ELF-1 (cell line): ENCODE measurements at regions not wholly inside any gene's neighbourhood (a gene's known extent, or its start where the extent isn't known, plus 50 kb on each side); places are given as distances from the start of the nearest gene placed in this dataset.
"Not testable (repeated sequence)": the region's sequence is repeated elsewhere in the genome, so short reads cannot be mapped to it uniquely, and the experiment has no call there.

Experiments
- DNase-seq: peaks from one replicate; pipeline ENCODE4 v3.0.0-alpha.2; 2016; ENCODE audit warnings: low read depth, low spot score

DNA sequence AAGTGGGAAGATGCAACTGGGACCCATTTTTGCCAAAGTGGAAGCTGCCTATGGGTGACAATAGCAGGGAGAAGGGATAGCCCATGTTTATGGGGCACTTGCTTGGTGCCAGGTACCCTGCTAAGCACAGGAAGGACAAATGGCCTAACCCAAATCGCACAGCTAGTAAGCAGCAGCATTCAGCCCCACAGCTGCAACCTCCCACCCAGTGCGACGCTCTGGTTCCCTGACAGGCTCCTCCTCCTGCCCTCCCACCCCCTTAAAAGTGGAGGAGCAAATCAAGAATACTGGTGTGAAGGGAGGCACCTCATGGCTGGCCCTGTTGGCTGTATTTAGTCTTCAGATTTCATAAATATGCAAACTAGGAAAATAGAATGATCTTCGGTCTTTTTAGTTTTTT, 76.2 kb downstream of the RIN2 start:
- no peak for DNase-seq

DNA sequence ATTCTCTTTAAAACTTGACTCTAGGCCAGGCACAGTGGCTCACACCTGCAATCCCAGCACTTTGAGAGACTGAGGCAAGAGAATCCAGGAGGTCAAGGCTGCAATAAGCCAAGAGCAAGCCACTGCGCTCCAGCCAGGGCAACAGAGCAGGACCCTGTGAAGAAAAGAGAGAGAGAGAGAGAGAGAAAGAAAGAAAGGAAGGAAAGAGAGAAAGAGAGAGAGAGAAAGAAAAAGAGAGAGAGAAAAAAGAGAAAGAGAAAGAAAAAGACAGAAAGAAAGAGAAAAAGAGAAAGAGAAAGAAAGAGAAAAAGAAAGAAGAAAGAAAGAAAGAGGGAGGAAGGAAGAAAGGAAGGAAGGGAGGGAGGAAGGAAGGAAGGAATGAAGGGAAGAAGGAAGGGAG, 76.7 kb downstream of the RIN2 start:
- no peak for DNase-seq

DNA sequence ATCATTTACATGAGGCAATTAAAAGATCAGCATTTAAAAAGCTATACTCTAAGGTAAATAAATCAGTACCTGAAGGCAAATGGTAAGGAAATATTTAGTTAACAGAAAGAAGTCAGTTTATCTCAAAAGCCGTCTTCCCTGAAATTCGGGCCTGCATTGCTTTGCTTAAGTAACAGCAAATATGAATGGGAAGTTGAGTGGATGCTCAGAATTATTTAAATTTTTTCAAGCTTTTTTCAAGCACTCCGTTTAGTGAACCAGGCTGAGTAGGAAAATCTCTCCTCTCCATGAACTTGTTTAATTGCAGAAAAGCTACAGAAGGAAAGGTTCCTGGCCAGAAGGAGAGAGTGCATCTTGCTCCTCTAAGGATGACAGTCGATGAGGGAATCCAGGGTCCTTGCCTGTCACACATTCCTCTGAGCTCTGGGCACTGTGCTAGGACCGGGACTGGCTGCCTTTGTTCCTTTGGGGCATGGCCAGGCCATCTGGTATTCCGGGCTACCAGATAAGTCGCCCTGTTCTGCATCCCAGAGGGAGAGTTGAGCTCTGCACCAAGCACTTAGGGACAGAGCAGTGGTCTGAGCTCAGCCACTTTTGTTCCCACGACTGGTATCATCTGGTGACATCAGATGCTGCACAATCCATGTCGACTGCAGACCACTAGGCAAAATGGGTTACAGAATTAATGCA, 77.6 kb downstream of the RIN2 start:
- DNase-seq: peak; percentile 78

DNA sequence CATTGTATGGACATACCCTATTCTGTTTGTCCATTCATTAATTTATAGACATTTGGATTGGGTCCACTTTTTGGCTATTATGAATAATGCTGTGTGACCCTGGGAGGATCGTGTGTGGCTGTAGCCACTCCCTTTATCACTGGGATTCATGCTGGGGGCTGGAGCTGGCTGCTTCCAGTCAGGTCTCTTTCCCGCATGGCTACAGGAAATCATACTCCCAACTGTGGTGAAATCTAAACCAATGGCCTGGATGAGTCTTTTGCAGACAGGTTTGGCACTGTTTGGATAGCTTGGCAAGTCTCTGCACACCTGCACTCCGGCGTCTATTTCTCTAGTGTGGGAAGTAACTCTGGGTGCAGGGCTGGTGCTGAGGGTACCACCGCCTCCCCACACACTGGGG, 80.4 kb downstream of the RIN2 start:
- DNase-seq: no peak

DNA sequence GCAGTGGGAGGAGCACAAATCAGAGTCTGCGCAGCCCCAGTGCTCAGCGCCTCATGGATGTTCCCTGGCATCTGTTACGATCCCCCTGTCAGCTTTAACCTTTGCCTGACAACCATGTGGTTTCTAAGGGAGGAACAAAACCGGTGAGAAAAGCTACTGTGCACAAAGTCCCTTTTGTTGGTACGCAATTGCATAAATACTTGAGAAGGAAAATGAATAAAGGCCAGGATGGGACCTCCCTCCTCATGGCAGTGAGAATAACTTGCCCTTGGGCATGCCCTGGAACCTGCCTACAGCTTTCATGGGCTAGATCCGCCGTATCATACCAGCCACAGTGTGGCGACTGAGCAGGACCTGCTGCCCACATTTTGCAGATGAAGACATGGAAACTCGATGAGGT, 81.0 kb downstream of the RIN2 start:
- no peak for DNase-seq

DNA sequence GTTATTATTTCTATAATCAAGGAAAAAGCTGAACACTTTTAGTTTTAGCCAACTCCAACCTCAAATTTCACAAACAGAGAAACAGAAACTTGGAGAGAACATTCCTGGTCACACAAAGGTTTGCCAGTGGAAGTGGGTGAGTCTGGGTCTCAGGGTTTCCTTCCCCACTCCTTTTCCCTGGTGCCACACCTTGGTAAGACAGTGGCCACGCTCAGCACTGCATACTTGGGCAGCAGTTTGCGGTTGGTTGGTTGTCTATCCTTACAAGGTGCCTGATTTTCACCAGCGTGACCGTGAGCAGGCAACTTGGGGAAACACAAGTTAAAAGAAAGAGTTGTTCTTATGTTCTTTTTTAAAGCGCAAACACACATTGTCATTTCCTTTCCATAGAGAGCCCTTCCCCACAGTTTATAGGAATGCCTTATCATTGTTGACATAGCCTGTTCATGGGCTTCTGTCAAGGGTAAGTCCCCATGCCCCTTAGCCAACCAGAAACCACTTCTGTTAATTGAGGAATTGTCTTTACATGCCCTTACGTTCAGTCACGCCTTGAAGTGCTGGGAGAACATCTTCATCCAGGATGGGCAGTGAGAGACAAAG, 82.2 kb downstream of the RIN2 start:
- no peak for DNase-seq

DNA sequence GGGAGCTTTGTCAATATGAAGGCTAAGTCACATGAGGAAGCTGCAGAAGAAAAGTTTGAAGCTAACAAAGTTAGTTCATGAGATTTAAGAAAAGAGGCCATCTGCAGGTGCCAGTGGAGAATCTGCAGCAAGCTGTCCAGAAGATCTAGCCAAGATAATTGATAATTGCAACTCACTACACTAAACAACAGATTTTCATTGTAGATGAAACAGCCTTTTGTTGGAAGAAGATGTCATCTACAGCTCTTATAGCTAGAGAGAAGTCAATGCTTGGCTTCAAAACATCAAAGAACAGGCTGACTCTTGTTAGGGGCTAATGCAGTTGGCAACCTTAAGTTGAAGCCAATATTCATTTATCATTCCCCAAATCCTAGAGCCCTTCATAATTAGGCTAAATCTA, 83.7 kb downstream of the RIN2 start:
- DNase-seq: no peak

DNA sequence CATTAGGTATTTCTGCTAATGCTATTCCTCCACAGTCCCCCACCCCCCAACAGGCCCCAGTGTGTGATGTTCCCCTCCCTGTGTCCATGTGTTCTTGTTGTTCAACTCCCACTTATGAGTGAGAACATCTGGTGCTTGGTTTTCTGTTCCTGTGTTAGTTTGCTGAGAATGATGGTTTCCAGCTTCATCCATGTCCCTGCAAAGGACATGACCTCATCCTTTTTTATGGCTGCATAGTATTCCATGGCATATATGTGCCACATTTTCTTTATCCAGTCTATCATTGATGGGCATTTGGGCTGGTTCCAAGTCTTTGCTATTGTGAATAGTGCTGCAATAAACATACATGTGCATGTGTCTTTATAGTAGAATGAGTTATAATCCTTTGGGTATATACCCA, 86.8 kb downstream of the RIN2 start:
- DNase-seq: not testable (repeated sequence)

DNA sequence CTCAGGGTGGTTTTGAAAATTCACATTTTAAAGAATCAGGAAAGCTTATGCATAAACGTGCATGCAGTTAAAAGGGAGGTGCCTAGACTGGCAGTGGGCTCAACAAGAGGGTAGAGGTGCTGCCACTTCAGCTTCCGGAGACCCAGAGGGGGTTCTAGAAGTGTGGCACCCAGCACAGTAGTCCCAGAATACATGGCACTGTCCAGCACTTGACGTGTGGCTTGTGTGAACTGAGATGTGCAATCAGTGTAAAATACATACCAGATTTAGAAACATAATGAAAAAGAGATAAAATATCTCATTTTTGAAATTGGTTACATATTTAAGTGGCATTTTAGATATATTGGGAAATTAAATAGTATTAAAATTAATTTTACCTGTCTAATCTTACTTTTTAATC, 89.3 kb downstream of the RIN2 start:
- DNase-seq: no peak

DNA sequence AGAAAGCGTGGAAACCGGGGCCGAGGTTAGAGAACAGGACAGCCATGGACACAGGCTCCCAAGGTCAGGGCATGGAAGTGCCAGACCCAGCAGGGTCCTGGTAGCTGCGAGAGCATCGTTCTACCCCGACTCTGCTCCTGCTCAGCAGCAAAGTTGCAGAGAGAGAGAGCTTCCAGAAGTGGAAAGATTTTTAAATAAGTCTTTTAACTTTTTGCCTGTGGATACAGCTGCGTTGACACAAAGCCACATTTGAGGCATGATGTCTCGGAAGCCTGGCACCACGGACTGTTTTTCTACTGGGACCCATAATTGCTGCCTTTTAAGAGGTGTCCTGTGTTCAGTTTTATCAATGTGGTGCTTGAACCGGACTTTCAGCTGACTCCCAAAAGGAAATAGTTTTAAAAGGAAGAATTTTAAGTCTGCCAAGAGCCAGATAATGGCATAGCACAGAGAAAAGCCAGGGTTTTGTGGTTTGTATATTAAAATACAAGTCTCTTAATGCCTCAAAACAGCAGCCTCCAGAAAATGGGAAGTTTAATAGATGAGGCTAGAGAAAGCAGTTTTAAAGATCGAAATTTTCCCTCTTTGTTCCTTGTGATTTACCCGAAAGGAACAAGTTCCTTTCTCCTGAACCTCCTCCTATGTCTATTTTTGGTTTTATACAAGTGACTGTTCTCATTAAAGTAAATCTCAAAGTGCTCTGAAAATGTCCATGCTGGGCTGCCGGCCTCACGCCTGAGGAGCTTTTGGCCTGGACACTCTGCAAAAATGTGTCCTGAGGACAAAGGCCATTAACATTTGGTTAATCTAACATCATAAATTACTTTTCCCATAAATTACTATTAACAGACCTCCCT, 91.5 kb downstream of the RIN2 start:
- no peak for DNase-seq

DNA sequence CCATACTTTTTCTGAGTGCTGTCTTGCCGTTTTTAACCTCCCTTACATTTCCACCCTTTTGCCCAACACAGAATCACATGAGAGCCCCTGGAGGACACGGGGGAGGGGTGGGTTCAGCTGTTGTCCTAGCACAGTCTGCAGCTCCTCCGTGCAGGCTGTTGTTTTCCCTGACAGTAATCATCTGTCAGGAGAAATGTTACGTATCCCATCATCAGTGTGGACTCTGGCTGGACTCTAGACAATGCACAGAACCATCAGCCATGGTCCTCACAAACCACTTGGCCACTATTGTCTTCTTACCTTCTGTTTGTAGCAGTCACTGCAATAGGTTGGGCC, 92.1 kb downstream of the RIN2 start:
- no peak for DNase-seq

DNA sequence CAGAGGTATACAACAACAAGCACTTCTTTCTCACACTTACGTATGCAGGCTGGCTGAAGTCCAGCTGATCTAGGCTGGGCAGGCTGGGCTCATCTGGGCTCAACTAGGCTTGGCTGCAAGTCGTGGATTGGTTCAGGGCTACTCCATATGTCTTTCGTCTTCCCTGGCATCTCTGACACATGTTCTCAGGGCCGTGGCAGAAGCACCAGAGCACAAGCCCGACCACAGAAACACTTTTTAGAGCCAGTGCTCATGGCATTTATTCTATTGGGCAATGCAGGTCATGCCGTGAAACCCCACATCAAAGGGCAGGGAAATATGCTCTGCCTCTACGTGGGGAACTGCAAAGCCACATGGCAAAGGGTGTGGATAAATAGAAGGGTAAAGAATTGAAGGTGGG, 93.8 kb downstream of the RIN2 start:
- DNase-seq: no peak

DNA sequence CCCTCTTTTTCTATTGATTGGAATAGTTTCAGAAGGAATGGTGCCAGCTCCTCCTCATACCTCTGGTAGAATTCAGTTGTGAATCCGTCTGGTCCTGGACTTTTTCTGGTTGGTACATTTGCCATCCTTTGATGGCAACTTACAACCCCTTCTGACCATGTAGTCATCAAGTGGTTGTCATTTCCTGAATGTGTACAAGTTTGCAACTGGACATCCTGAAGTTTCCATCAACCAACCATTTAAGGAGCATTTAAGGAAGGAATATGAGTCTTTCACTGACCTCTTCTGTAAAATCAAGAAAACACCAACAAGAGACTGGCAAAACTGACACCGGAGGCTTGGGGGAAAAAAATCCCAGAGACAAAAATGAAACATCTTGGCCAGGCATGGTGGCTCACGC, 97.4 kb downstream of the RIN2 start:
- no peak for DNase-seq

DNA sequence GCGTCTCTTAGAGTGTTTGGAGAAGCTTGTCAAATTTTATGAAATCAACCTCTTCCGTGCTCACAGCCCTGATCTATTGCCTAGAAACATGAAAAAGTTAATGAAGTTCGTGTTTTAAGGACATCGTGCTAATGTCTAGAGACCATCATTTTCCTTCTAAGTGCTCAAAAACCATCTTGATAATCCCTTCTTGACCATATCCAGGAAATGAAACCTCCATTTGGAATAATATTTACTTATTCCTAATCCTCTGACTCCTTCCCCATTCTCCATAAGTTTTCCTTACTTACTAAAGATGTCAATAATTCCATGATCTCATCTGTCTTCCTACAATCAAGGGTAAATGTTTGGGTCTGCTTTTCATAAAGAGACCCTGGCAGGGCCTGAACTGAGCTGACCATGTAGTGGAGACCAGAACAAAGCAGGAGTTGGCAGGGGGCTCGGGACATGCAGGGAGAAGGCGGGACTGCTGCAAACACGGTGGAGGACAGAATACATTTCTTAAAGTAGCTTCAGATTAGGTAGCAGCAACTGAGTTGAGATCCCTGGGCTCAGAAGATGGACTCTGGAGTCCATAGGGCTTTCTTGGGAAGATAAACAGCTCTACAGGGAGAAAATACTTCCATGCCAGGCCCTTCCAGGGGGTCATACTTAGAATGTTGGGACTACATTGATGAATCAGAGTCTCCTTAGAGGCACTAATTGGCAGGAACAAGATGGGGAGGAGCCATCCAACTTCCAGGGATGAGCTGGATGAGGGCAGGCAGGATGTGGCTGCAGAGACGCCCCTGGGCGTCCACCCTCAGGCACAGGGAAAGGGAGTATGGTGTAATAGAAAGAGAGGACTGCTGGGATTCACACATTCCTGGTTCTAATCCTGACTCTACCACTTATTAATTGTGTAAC, 100.7 kb downstream of the RIN2 start:
- DNase-seq: peak; percentile 19

DNA sequence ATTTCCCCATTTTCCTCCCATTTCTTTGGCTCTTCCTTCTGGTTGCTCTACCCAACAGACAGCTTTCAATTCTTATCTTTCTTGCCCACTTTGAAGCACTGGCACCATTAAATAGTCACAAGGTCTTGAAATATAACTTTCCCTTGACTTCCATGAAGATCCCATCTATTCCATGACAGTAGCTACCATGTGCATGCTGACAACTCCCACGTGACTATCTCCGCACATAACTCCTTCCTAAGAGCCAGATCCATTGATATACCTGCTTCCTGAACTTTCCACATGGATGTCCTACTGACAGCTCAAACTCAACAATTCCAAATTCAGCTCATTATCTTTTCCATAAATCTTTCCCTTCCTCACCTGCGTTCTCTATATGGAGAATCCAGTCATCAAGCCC, 101.4 kb downstream of the RIN2 start:
- DNase-seq: no peak

DNA sequence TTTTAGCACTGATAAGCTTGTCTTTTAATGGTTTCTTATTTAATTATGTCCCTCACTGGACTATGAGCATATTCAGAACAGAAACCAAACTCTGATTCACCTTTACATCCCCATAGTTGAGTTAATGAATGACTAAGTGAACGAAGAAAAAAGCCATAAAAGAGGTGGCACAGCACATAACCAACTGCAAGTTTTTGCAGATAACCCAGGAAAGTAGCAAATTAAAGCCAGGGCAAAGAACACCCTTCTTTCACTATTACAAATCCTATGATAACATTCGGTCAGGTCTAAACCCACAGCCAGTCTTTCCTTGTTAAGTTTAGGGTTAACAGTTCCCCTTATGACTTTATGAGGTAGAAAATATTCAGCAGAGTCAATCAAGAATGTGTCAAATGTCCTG, 102.7 kb downstream of the RIN2 start:
- DNase-seq: no peak

DNA sequence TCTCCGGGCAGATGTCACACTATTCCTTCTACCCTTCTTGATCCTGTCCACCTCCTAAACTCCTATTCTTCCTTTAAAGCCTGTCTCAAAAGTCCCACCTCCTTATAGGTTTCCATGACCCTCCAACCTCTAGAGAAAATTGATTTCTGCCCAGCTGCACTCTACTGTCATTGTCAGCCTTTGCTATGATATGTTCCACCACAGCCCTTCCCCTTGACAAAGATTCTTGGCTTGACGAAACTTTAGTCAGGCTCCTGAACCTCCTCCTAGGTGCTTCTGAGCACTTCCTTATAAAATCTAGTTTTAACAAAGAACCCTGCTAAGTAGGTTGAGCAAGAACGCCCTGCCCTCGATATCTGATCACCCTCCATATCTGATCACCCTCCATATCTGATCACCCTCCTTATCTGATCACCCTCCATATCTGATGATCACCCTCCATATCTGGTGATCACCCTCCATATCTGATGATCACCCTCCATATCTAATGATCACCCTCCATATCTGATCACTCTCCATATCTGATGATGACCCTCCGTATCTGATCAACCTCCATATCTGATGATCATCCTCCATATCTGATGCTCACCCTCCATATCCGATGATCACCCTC, 103.2 kb downstream of the RIN2 start:
- DNase-seq: no peak

DNA sequence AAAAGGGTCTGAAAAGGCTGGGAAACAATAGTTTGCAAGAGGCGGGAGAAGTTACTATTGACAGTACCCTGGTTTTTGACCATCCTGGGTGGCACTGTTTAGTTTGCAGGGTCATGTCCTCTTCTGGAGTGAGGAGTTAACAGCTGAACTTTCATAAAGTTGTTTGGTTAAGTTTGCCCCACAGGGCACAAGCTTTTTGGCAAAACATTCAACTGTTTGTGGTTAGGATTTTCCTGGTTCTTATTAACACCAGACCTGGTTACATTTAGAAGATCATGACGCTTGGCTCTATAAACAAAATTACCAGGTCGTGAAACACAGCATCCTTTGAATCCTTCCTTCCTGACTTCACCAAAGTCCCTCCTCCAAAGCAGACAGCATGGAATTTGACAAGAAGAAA, 106.1 kb downstream of the RIN2 start:
- DNase-seq: no peak

DNA sequence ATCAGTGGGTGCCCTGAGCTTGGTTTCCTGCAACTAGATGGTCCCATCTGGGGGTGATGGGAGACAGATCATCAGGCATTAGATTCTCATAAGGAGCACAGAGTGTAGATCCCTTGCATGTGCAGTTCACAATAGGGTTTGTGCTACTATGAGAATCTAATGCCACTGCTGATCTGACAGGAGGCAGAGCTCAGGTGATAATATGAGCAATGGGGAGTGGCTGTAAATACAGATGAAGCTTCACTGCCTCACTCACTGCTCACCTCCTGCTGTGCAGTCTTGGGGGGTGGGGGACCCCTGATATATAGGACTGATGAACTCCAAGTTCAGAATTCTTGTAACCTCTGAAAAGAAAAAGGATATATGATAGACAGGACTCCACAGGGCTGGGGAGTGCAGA, 108.0 kb downstream of the RIN2 start:
- DNase-seq: no peak

DNA sequence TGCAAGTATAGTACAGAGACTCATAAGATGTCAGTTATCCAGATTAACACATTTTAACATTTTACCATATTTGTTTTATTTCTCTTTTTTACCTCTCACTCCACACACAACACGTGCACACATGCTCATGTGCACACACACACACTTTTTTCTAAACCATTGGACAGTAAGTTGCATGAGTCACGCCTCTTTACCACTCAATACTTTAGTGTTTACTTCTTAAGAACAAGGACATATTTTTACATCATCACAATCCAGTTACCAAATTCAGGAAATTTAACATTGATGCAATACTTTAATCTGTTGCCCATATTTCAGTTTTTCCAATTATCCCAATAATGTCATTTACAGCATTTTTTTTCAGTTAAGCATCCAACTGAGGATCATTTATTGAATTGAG, 109.0 kb downstream of the RIN2 start:
- no peak for DNase-seq

DNA sequence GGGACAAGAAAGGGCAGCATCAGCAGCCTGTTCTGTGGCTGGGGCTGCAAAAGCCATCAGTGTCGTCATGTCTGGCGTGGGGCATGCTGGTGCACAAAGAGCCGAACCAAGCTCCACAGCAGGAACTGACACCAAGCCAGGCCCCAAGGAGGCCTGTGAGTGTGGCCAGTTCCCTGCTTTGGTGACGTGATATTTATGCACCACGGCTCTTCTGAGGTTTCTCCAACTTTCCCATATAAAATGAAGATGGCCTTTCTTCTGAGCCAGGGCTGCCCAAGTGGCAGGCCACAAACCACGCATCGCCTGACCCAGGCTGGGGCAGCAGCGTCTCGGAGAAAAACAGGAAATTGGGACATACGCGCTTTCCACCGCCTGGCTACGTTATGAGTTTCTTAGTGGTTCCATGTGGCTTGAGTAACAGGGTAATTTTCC, 109.9 kb downstream of the RIN2 start:
- no peak for DNase-seq

DNA sequence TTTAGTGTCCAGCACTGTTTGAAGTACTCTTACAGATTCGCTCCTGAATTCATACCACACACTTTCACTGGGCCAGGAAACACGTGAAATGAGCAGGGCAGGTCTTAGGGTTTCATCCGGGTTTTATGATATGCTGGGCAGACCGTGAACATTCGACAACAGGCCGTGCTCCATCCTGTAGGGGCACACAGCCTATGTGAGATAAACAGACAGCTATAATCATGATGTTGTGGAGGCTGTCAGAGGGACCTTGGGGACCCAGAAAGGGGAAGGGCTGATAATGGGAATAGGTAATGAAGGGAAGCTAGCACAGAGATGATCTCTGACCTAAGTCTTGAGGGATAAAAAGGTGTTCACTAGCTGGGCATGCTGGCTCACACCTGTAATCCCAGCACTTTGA, 110.4 kb downstream of the RIN2 start:
- DNase-seq: no peak
